Mucosa of descending colon (tissue), 3 donors: ENCODE measurements at regions not wholly inside any gene's neighbourhood (a gene's known extent, or its start where the extent isn't known, plus 50 kb on each side); places are given as distances from the start of the nearest gene placed in this dataset.

Experiments used
- ATAC-seq: fragments of 200-7000 bp; cut with Tn5 transposase; one replicate; pipeline ENCODE4 v1.9.1; 2020; ENCODE audit warnings: mild to moderate bottlenecking, moderate library complexity
- DNase-seq, 3 donors: peaks; one replicate each; pipeline ENCODE4 v3.0.0-alpha.2; 2020
- H3K36me3 ChIP-seq: fragments of 200-600 bp; one replicate; pipeline ENCODE4 v1.8.0; 2021; ENCODE audit warnings: low read depth, mild to moderate bottlenecking
- H3K4me1 ChIP-seq: fragments of 200-600 bp; one replicate; pipeline ENCODE4 v1.8.0; 2021; ENCODE audit warnings: low read depth, mild to moderate bottlenecking
- H3K4me3 ChIP-seq: fragments of 200-600 bp; one replicate; pipeline ENCODE4 v1.8.0; 2021; ENCODE audit warnings: mild to moderate bottlenecking
- H3K9me3 ChIP-seq: fragments of 200-600 bp; one replicate; pipeline ENCODE4 v1.8.0; 2021; ENCODE audit warnings: mild to moderate bottlenecking
- CTCF ChIP-seq: fragments of 200-600 bp; IDR thresholded peaks from one replicate; pipeline ENCODE4 v1.8.0; 2022; ENCODE audit warnings: antibody characterized with exemption, mild to moderate bottlenecking
- intact Hi-C, 2 donors: fragments of 100-400 bp; cut with DNase I in 1 of 2; cut with micrococcal nuclease in 1 of 2; formaldehyde crosslinking; loops; one replicate each; pipeline versions ENCODE4 v1.11.0 to v1.11.1; 2022; cut with DNase I, micrococcal nuclease
- donor health status: DM: no; HTN: no; CAD: no; lungs with moderate emphysema.
- donor health status: DM: no; HTN: no; CAD: no.
- donor health status: DM: no; HTN: yes; CAD: no.

GRCh38 chr2:129061069-129061768 lies 742.6 kb upstream of the HS6ST1 start:
- Histone ChIP-seq H3K4me3 (no peak overlapping the region), H3K4me1 (no peaks in the 10 kb centered on the region), H3K36me3 (no peaks in the 10 kb centered on the region), H3K9me3 (no peaks in the 10 kb centered on the region)
- TF ChIP-seq CTCF: no peak
- ATAC-seq (no peak), DNase-seq (no peak)
- intact Hi-C loops: no loop called here

- Histone ChIP-seq H3K4me3 (no peak overlapping the region), H3K36me3 (no peaks in the 10 kb centered on the region), H3K9me3 (no peaks in the 10 kb centered on the region), H3K4me1 (no peaks in the 10 kb centered on the region)
- TF ChIP-seq CTCF: no peak
- ATAC-seq (no peak), DNase-seq (no peak)
- intact Hi-C loops: no loop called here
Measured at GRCh38 chr2:129061769-129062121, 743.1 kb upstream of the HS6ST1 start.

GRCh38 chr2:129062146-129062912 lies 743.7 kb upstream of the HS6ST1 start:
- intact Hi-C loops: no loop called here
- no peak for TF ChIP-seq CTCF
- H3K9me3 ChIP-seq: no peaks in the 10 kb centered on the region
- H3K4me1 ChIP-seq: no peaks in the 10 kb centered on the region
- no peaks in the 10 kb centered on the region for H3K36me3 ChIP-seq
- ATAC-seq: no peak
- DNase-seq: no peak
- no peak overlapping the region for H3K4me3 ChIP-seq

- no peak for TF ChIP-seq CTCF
- H3K4me3 ChIP-seq: no peak overlapping the region
- H3K9me3 ChIP-seq: no peaks in the 10 kb centered on the region
- ATAC-seq (no peak), DNase-seq (no peak)
- intact Hi-C loops: no loop called here
- H3K36me3 ChIP-seq: no peaks in the 10 kb centered on the region
- peaks cover 11% of the 10 kb centered on the region for H3K4me1 ChIP-seq
Measured at GRCh38 chr2:129067070-129067469, 748.4 kb upstream of the HS6ST1 start.

GRCh38 chr2:129067953-129068352 lies 749.3 kb upstream of the HS6ST1 start:
- no peaks in the 10 kb centered on the region for H3K9me3 ChIP-seq
- H3K4me1 ChIP-seq: peaks cover 11% of the 10 kb centered on the region
- no peak for ATAC-seq
- no peak for TF ChIP-seq CTCF
- H3K4me3 ChIP-seq: no peak overlapping the region
- no peaks in the 10 kb centered on the region for H3K36me3 ChIP-seq
- DNase-seq: no peak
- intact Hi-C loops: no loop called here
